GM23338 (cell line): ENCODE measurements at regions not wholly inside any gene's neighbourhood (a gene's known extent, or its start where the extent isn't known, plus 50 kb on each side); places are given as distances from the start of the nearest gene placed in this dataset.

ENCODE experiments used
- CREB1 ChIP-seq: fragments of 250-450 bp; sonication (Bioruptor Pico); IDR thresholded peaks from 2 replicates; pipeline ENCODE4 v1.5.0; 2020; ENCODE audit warnings: low read depth, mild to moderate bottlenecking, moderate library complexity
- EZH2 ChIP-seq: fragments of 200-600 bp; sonication (generic); IDR thresholded peaks from one replicate; pipeline ENCODE4 v1.8.0; 2017; ENCODE audit warnings: antibody characterized with exemption, mild to moderate bottlenecking, low read depth; ENCODE audit not compliant: unreplicated experiment
- EZH2phosphoT487 ChIP-seq: fragments of 200-600 bp; sonication (generic); IDR thresholded peaks from one replicate; pipeline ENCODE4 v1.8.1; 2018; ENCODE audit warnings: antibody characterized with exemption; ENCODE audit not compliant: unreplicated experiment
- JUNB ChIP-seq: IDR thresholded peaks from one replicate; pipeline ENCODE4 v1.6.1; 2016; ENCODE audit warnings: antibody characterized with exemption; ENCODE audit not compliant: unreplicated experiment
- NANOG ChIP-seq: IDR thresholded peaks from 2 replicates; pipeline ENCODE4 v1.6.1; 2016; ENCODE audit warnings: antibody characterized with exemption, borderline replicate concordance
- POLR2AphosphoS5 ChIP-seq: IDR thresholded peaks from 2 replicates; pipeline ENCODE4 v1.6.1; 2016; ENCODE audit warnings: antibody characterized with exemption, low read depth
- STAT1 ChIP-seq: IDR thresholded peaks from one replicate; pipeline ENCODE4 v1.6.1; 2016; ENCODE audit warnings: antibody characterized with exemption; ENCODE audit not compliant: unreplicated experiment
- TF ChIP-seq, protein P1 (sequence below), 2 experiments: fragments of 200-600 bp in 1 of 2; sonication (generic) in 1 of 2; conservative IDR thresholded peaks; 2 replicates each; pipeline versions ENCODE4 v1.5.1 to v1.6.1; 2016 to 2017; ENCODE audit warnings: antibody characterized with exemption in 2 of 2, low read depth in 2 of 2, mild to moderate bottlenecking in 2 of 2, moderate library complexity in 1 of 2
- TF ChIP-seq, protein P2 (sequence below): IDR thresholded peaks from one replicate; pipeline ENCODE4 v1.6.1; 2018; ENCODE audit warnings: antibody characterized with exemption; ENCODE audit not compliant: unreplicated experiment

DNA sequence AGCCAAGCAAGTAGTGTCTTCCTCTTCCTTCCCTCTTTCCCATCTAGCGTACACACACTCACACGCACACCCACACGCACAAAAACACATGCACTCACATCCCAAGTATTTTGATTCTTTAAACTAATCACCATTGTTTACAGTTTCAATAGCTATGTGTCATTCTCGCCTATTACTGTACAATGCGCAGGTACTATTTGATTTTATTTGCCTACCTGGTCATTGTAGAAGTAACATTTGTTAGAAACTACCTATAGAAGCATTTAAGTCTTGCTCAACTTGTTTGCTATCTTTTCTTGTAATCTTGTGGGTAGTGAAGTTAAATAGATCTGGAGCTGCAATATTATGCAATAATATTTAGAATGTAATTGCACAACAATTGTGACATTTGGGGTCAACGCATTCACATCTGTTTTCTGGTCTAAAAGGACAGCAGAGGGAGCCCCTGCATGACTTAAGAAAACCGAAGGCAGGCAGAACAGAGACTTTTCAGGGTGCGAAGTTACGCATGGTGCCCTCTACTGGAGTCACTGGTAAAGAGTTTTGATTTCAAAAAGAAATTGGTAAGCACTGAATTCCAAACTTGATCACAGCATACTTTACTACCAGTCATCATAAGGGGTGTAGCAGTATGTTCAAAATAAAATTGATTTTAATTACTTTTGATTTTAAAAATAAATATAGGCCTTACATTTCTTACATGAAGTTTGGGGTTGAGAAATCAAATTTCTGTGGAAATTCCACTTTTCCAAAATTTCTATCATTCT, 503.3 kb upstream of the FAM241A start:
- TF ChIP-seq, protein P1, sequence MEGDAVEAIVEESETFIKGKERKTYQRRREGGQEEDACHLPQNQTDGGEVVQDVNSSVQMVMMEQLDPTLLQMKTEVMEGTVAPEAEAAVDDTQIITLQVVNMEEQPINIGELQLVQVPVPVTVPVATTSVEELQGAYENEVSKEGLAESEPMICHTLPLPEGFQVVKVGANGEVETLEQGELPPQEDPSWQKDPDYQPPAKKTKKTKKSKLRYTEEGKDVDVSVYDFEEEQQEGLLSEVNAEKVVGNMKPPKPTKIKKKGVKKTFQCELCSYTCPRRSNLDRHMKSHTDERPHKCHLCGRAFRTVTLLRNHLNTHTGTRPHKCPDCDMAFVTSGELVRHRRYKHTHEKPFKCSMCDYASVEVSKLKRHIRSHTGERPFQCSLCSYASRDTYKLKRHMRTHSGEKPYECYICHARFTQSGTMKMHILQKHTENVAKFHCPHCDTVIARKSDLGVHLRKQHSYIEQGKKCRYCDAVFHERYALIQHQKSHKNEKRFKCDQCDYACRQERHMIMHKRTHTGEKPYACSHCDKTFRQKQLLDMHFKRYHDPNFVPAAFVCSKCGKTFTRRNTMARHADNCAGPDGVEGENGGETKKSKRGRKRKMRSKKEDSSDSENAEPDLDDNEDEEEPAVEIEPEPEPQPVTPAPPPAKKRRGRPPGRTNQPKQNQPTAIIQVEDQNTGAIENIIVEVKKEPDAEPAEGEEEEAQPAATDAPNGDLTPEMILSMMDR (conservative IDR thresholded peaks at IDR 0.05; ENCODE audit: low read depth in 2 of 2) = peak; percentile 97 to 99
- TF ChIP-seq NANOG = no peak
- no peak for TF ChIP-seq CREB1 (CRISPR knock-in tag)
- TF ChIP-seq, protein P2, sequence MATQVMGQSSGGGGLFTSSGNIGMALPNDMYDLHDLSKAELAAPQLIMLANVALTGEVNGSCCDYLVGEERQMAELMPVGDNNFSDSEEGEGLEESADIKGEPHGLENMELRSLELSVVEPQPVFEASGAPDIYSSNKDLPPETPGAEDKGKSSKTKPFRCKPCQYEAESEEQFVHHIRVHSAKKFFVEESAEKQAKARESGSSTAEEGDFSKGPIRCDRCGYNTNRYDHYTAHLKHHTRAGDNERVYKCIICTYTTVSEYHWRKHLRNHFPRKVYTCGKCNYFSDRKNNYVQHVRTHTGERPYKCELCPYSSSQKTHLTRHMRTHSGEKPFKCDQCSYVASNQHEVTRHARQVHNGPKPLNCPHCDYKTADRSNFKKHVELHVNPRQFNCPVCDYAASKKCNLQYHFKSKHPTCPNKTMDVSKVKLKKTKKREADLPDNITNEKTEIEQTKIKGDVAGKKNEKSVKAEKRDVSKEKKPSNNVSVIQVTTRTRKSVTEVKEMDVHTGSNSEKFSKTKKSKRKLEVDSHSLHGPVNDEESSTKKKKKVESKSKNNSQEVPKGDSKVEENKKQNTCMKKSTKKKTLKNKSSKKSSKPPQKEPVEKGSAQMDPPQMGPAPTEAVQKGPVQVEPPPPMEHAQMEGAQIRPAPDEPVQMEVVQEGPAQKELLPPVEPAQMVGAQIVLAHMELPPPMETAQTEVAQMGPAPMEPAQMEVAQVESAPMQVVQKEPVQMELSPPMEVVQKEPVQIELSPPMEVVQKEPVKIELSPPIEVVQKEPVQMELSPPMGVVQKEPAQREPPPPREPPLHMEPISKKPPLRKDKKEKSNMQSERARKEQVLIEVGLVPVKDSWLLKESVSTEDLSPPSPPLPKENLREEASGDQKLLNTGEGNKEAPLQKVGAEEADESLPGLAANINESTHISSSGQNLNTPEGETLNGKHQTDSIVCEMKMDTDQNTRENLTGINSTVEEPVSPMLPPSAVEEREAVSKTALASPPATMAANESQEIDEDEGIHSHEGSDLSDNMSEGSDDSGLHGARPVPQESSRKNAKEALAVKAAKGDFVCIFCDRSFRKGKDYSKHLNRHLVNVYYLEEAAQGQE = no peak
- TF ChIP-seq POLR2AphosphoS5 = no peak
- no peak for TF ChIP-seq EZH2
- TF ChIP-seq JUNB = no peak
- TF ChIP-seq EZH2phosphoT487 = no peak
- no peak for TF ChIP-seq STAT1
